T-cell (primary cell): ENCODE measurements at regions not wholly inside any gene's neighbourhood (a gene's known extent, or its start where the extent isn't known, plus 50 kb on each side); places are given as distances from the start of the nearest gene placed in this dataset.

Source experiments
- ATAC-seq, 4 experiments: fragments of 200-7000 bp in 3 of 4; fragments of 150-1000 bp in 1 of 4; cut with Tn5 transposase; replicated peaks in 1 of 4; 1 replicate in 3 of 4; 2 replicates in 1 of 4; pipeline ENCODE4 v1.10.0; 2021; ENCODE audit warnings: moderate library complexity in 3 of 4, mild to moderate bottlenecking in 2 of 4, moderate number of reproducible peaks in 1 of 4
- CTCF ChIA-PET, 2 donors: fragments of 300-600 bp; sonication (Branson Sonifier 250); formaldehyde crosslinking; loops; one replicate each; lab custom pipeline; 2022; ENCODE audit warnings: antibody characterized with exemption in 2 of 2; lab: Charles Lee
- POLR2A ChIA-PET, 2 donors: fragments of 300-600 bp; sonication (Branson Sonifier 250); formaldehyde crosslinking; loops; one replicate each; lab custom pipeline; 2022; ENCODE audit warnings: antibody characterized with exemption in 2 of 2; lab: Charles Lee
- DNase-seq, 35 experiments: peaks; one replicate each; pipeline versions ENCODE4 v3.0.0 to v3.0.0-alpha.2; 2013 to 2023
- H3K27ac ChIP-seq: one replicate; pipeline ENCODE4 v1.5.1; 2013; ENCODE audit warnings: low read length
- H3K27me3 ChIP-seq, 2 experiments: replicated peaks in 1 of 2; 1 replicate in 1 of 2; 2 replicates in 1 of 2; pipeline versions ENCODE4 v1.6.1 to v1.7.0; 2013; ENCODE audit warnings: low read length in 1 of 2, mixed read lengths in 1 of 2; ENCODE audit not compliant: control insufficient read depth in 2 of 2, insufficient read depth in 2 of 2; ENCODE audit errors: extremely low read depth in 1 of 2
- H3K36me3 ChIP-seq, 2 donors: 1 replicate in 1 of 2; 2 replicates in 1 of 2; pipeline versions ENCODE4 v1.6.1 to v1.7.0; 2013; ENCODE audit warnings: low read length in 1 of 2; ENCODE audit not compliant: control insufficient read depth in 2 of 2, insufficient read depth in 1 of 2; ENCODE audit errors: extremely low read depth in 1 of 2
- H3K4me1 ChIP-seq, 2 experiments: 1 replicate in 1 of 2; 2 replicates in 1 of 2; pipeline versions ENCODE4 v1.6.1 to v1.7.0; 2013; ENCODE audit warnings: low read length in 2 of 2, mixed read lengths in 1 of 2; ENCODE audit not compliant: insufficient read depth in 2 of 2, control insufficient read depth in 1 of 2; ENCODE audit errors: extremely low read depth in 1 of 2
- H3K4me3 ChIP-seq, 2 donors: 1 replicate in 1 of 2; 2 replicates in 1 of 2; pipeline versions ENCODE4 v1.5.1 to v1.7.0; 2013; ENCODE audit warnings: mild to moderate bottlenecking in 2 of 2, low read length in 1 of 2, moderate library complexity in 1 of 2; ENCODE audit not compliant: control insufficient read depth in 1 of 2; ENCODE audit errors: extremely low read depth in 1 of 2
- H3K9me3 ChIP-seq: 2 replicates; pipeline ENCODE4 v1.7.0; 2013
- H3K27ac Mint-ChIP-seq, 2 donors: one replicate each; pipeline ENCODE4 v1.8.0; 2020 to 2021; ENCODE audit warnings: mild to moderate bottlenecking in 2 of 2, mixed read lengths in 2 of 2
- H3K27me3 Mint-ChIP-seq, 2 donors: one replicate each; pipeline ENCODE4 v1.8.0; 2021 to 2022; ENCODE audit warnings: mixed read lengths in 2 of 2
- H3K36me3 Mint-ChIP-seq: one replicate; pipeline ENCODE4 v1.8.0; 2021; ENCODE audit warnings: mixed read lengths
- H3K4me1 Mint-ChIP-seq, 3 donors: one replicate each; pipeline ENCODE4 v1.8.0; 2020 to 2022; ENCODE audit warnings: mixed read lengths in 3 of 3, mild to moderate bottlenecking in 1 of 3
- H3K4me3 Mint-ChIP-seq, 3 donors: one replicate each; pipeline ENCODE4 v1.8.0; 2020 to 2022; ENCODE audit warnings: mild to moderate bottlenecking in 3 of 3, mixed read lengths in 3 of 3, moderate library complexity in 3 of 3
- H3K9me3 Mint-ChIP-seq, 3 donors: one replicate each; pipeline ENCODE4 v1.8.0; 2020 to 2022; ENCODE audit warnings: mixed read lengths in 3 of 3
- WGBS: methylation state at CpG from one replicate; pipeline ENCODE4 v1.1.5; 2013; ENCODE audit warnings: missing lambda C conversion rate; ENCODE audit not compliant: insufficient coverage; 5-methylcytosine and 5-hydroxymethylcytosine counted together

- no peaks in the 10 kb centered on the region for H3K4me1 ChIP-seq
These were observed 238.4 kb downstream of the IRF8 start for GRCh38 chr16:86137359-86137758.

DNA sequence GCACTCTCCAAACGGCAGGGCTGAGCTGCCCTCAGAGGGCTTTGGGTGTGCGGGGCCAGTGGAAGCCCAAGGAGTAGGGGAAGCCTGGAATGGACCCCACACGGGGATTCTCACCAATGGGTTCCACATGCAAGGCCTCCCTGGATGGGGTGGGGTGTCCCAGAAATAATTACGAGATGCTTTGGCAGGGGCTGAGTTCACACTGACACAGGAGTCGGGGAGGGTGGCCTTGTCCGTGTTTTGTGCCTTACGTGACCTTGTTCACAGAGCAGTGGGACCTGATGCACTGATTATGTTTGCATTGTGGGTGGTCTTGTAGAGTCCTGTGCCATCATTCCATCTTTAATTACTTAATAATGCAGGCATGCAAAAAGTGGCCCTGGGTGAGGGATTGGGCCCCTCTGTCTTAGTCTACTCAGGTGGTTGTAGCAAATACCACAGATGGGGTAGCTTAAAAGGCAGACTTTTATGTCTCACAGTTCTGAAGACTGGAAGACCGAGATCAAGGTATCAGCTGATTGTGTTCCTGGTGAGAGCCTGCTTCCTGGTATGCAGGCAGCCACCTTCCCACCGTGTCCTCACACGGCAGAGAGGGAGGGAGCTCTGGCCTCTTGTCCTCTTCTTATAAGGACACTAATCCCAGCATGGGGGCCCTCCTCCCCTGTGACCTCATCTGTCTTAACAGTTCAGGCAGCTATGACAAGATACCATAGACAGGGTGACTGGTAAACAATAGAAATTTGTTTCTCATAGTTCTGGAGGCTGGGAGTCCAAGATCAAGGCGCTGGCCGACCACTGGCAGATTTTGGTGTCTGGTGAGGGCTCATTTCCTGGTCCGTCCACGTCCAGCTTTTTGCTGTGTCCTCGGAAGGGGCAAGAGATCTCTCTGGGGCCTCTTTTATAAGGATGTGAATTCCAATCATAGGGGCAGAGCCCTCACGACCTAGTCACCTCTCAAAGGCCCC is 239.4 kb downstream of the IRF8 start:
- Mint-ChIP-seq H3K27me3 (peaks cover 3 to 14% of the 10 kb centered on the region in 2 donors), H3K36me3 (no peaks in the 10 kb centered on the region), H3K4me1 (no peaks in the 10 kb centered on the region), H3K4me3 (no peak overlapping the region), H3K27ac (no peak overlapping the region), H3K9me3 (no peaks in the 10 kb centered on the region)
- H3K27me3 ChIP-seq, result peaks cover 0 to 18% of the 10 kb centered on the region in 2 experiments
- no peaks in the 10 kb centered on the region for H3K36me3 ChIP-seq
- no peaks in the 10 kb centered on the region for H3K4me1 ChIP-seq
- ChIA-PET POLR2A (no interaction called here), CTCF (no interaction called here)
- ATAC-seq (no peak), DNase-seq (no peak)
- no peak overlapping the region for H3K27ac ChIP-seq
- no peaks in the 10 kb centered on the region for H3K9me3 ChIP-seq
- WGBS, result 65% methylated on average over 11 of the region's 16 CpGs
- no peak overlapping the region for H3K4me3 ChIP-seq

More at GRCh38 chr16:86137359-86137758, 238.4 kb downstream of the IRF8 start:
- no peak overlapping the region for H3K27ac Mint-ChIP-seq
- POLR2A ChIA-PET, result no interaction called here
- Histone ChIP-seq H3K4me3 (no peak overlapping the region), H3K27me3 (peaks cover 0 to 19% of the 10 kb centered on the region in 2 experiments), H3K36me3 (no peaks in the 10 kb centered on the region), H3K27ac (no peak overlapping the region), H3K9me3 (no peaks in the 10 kb centered on the region)
- H3K9me3 Mint-ChIP-seq, result no peaks in the 10 kb centered on the region
- CTCF ChIA-PET, result no interaction called here
- ATAC-seq (no peak), DNase-seq (no peak)
- H3K27me3 Mint-ChIP-seq, result peaks cover 3 to 12% of the 10 kb centered on the region in 2 donors
- H3K4me1 Mint-ChIP-seq, result no peaks in the 10 kb centered on the region
- no peak overlapping the region for H3K4me3 Mint-ChIP-seq
- no CpG with 5 or more reads among the region's 6 CpGs for WGBS
- no peaks in the 10 kb centered on the region for H3K36me3 Mint-ChIP-seq

DNA sequence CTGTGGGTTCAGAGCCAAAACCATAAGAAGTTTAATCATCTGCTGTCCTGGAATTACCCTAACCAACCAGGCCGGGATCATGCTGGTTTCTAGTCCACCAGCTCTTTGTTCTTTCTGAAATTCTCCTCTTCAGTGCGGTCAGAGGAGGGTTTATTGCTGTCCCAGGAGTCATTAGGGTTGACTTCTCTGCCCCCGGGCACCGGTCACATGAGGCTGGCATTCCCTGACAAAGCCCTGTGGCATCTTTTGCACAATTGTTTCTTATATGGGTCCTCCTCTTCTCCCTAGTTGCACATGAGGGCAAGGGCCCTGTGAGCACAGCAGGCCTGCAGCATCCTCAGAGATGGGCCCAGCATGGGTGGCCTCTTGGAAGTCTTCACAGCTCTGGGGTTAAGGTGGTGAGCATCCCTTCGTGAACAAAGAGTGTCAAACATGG is 243.9 kb downstream of the IRF8 start:
- Histone ChIP-seq H3K27me3 (peaks cover 0 to 9% of the 10 kb centered on the region in 2 experiments), H3K4me1 (no peaks in the 10 kb centered on the region), H3K36me3 (no peaks in the 10 kb centered on the region), H3K4me3 (no peak overlapping the region), H3K27ac (no peak overlapping the region), H3K9me3 (no peaks in the 10 kb centered on the region)
- WGBS, result 63% methylated on average over 2 of the region's 5 CpGs
- CTCF ChIA-PET, result no interaction called here
- Mint-ChIP-seq H3K4me3 (no peak overlapping the region), H3K4me1 (no peaks in the 10 kb centered on the region), H3K27me3 (peaks cover 9% of the 10 kb centered on the region in 2 donors), H3K9me3 (no peaks in the 10 kb centered on the region), H3K36me3 (no peaks in the 10 kb centered on the region), H3K27ac (no peak overlapping the region)
- ATAC-seq (no peak), DNase-seq (no peak)
- POLR2A ChIA-PET, result no interaction called here

- H3K36me3 Mint-ChIP-seq, result no peaks in the 10 kb centered on the region
- Histone ChIP-seq H3K27me3 (peaks cover 0 to 6% of the 10 kb centered on the region in 2 experiments), H3K36me3 (no peaks in the 10 kb centered on the region), H3K9me3 (no peaks in the 10 kb centered on the region), H3K4me1 (no peaks in the 10 kb centered on the region), H3K27ac (no peak overlapping the region), H3K4me3 (no peak overlapping the region)
- no peak for DNase-seq
- H3K27me3 Mint-ChIP-seq, result peaks cover 5 to 10% of the 10 kb centered on the region in 2 donors
- no peaks in the 10 kb centered on the region for H3K9me3 Mint-ChIP-seq
- CTCF ChIA-PET, result no interaction called here
- POLR2A ChIA-PET, result interaction anchor here in 1 of 2 donors (0.5 kb wide), 1 partner anchor 16 kb away, joined by 4 read pairs; no protein-coding TSS in a partner anchor
- no peak for ATAC-seq
- H3K27ac Mint-ChIP-seq, result no peak overlapping the region
- WGBS, result 80% methylated on average over 1 of the region's 4 CpGs
- H3K4me3 Mint-ChIP-seq, result no peak overlapping the region
- no peaks in the 10 kb centered on the region for H3K4me1 Mint-ChIP-seq
These were observed 244.7 kb downstream of the IRF8 start for GRCh38 chr16:86143666-86144065.

- no peak for DNase-seq
- WGBS, result no CpG with 5 or more reads among the region's 1 CpG
- Mint-ChIP-seq H3K4me1 (no peaks in the 10 kb centered on the region), H3K4me3 (no peak overlapping the region), H3K36me3 (no peaks in the 10 kb centered on the region), H3K27ac (no peak overlapping the region), H3K27me3 (peaks cover 10 to 13% of the 10 kb centered on the region in 2 donors), H3K9me3 (no peaks in the 10 kb centered on the region)
- POLR2A ChIA-PET, result interaction anchor here in 1 of 2 donors (0.7 kb wide), 1 partner anchor 311 kb away, joined by 8 read pairs; no protein-coding TSS in a partner anchor
- CTCF ChIA-PET, result no interaction called here
- no peak for ATAC-seq
- Histone ChIP-seq H3K27me3 (peaks cover 0 to 12% of the 10 kb centered on the region in 2 experiments), H3K36me3 (no peaks in the 10 kb centered on the region), H3K9me3 (no peaks in the 10 kb centered on the region), H3K4me1 (no peaks in the 10 kb centered on the region), H3K27ac (no peak overlapping the region), H3K4me3 (no peak overlapping the region)
These were observed 246.7 kb downstream of the IRF8 start for GRCh38 chr16:86145669-86146068.

DNA sequence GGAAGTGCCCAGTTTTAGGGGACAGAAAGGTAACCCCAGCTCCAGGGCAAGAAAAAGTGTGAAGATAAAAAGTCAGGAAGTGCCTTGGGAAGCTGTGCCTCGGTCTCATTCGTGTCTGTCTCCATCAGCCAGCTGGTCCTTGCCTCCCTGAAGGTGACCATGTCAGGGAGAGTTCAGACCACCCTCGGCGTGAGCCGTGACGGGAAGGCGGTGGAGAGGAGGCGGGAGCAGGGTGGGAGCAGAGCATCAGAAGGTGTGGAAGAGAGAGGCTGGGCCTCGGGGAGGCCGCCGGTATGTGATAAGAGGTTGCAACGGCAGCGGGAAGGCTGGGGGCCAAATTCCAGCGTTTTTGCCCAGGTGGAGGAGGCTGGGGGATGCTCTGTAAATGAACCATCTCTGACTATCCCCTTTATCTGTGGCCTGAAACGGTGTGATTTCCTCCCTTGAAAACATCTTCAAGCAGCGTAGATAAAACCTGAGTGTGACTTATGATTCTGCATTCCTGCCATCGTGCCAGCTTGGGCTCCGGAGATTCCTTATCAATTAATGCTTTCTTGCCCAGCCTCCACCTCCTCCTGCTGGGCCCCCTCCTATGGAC is 251.8 kb downstream of the IRF8 start:
- Mint-ChIP-seq H3K27me3 (peaks cover 20 to 27% of the 10 kb centered on the region in 2 donors), H3K27ac (no peak overlapping the region), H3K9me3 (no peaks in the 10 kb centered on the region), H3K36me3 (no peaks in the 10 kb centered on the region), H3K4me1 (no peaks in the 10 kb centered on the region), H3K4me3 (no peak overlapping the region)
- no peaks in the 10 kb centered on the region for H3K9me3 ChIP-seq
- peaks cover 2 to 34% of the 10 kb centered on the region in 2 experiments for H3K27me3 ChIP-seq
- no peak overlapping the region for H3K27ac ChIP-seq
- ATAC-seq, result no peak
- H3K4me3 ChIP-seq, result no peak overlapping the region
- DNase-seq, result no peak
- no peaks in the 10 kb centered on the region for H3K4me1 ChIP-seq
- ChIA-PET POLR2A (no interaction called here), CTCF (no interaction called here)
- H3K36me3 ChIP-seq, result no peaks in the 10 kb centered on the region
- 78% methylated on average over 12 of the region's 18 CpGs for WGBS
